ENCODE measurements at regions not wholly inside any gene's neighbourhood (a gene's known extent, or its start where the extent isn't known, plus 50 kb on each side); places are given as distances from the start of the nearest gene placed in this dataset.

DNA sequence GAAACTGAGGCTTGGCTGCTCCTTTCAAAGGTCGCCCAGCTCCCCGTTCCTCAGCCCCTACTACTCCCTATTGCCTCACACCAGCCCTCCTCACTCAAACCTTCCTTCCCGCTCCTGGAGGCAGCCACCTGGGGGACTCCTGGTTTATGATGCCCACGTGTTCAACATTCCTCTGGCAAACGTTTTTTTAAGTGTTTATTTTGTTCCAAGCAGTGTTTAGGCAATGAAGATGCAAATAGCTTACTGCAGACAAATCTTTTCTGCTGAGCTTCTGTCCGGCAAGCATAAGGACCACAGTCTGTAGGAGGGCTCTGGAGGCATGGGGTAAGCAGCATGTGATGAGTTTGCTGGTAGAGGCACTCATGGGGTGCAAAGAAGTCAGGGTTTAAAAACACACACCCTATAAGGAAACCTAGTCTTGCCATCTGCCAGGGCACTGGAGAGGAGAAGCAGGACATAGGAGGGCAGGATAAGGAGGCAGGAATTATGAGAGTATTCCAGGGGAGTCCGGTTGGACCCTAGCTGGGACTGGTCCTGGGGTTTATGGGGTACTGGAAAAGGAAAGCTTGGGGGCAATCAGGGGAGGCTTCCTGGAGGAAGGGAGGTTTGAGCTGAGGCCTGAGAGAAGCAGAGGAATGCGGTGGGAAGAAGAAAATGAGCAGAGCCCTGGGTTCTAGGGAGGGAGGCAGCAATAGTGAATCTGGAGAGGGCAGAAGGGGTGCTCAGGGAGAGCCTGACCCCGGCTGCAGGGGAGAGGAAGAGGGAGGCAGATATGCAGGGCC is 123.3 kb downstream of the NCOR2 start:
- DNase-seq (ENCODE audit: low spot score) = no peak
- Mint-ChIP-seq H3K27me3 (ENCODE audit: insufficient read depth) (no peaks in the 10 kb centered on the region), H3K9me3 (no peaks in the 10 kb centered on the region), H3K4me1 (ENCODE audit: low read depth) (no peaks in the 10 kb centered on the region), H3K4me3 (no peak overlapping the region), H3K36me3 (ENCODE audit: low read depth) (peaks cover 14% of the 10 kb centered on the region), H3K27ac (no peak overlapping the region)
- intact Hi-C loops (cut with micrococcal nuclease) = no loop called here

DNA sequence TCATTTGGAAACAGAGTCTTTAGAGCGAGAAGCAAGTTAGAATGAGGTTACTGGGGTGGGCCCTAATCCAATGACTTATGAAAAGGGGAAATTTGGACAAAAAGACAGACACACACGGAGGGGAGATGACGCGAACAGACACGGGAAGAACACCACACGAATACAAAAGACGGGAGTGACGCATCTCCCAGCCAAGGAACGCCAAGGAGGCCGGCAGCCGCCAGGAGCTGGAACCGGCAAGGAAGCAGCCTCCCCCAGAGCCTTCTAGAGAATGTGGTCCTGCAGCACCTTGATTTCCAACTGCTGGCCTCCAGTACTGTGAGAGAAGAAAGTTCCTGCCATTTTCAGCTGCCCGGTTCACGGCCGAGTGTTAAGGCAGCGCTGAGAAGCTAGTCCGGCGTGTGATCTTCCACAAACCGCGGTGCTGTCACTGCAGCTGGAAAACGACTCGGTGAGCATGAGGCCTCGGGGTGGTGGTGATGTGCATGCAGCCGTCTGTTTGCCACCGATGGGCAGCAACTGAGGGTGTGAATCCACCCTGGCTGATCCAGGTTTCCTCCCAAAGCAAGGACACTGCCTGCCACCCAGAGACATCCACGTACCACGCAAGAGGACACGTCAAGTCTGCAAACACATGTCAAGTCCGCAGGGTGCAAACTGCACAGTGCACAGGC is 124.5 kb downstream of the NCOR2 start:
- intact Hi-C loops (cut with micrococcal nuclease) = no loop called here

DNA sequence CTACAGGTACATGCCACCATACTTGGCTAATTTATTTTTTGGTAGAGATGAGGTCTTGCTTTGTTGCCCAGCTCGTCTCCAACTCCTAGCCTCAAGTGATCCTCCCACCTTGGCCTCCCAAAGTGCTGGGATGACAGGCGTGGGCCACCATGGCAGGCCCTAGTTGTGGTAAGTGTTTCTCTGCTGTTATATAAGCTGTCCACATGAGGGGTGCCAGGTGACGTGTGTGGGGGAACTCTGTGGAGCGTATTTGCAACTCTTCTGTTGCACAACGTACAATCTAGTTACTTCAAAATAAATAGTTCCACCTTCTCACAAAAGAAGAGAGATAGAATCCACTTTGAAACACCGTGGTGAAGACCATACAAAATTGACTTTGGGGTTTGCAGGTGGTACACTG is 125.1 kb downstream of the NCOR2 start:
- no peak for DNase-seq (ENCODE audit: low spot score)
- H3K36me3 Mint-ChIP-seq (ENCODE audit: low read depth) = peaks cover 10% of the 10 kb centered on the region
- no peaks in the 10 kb centered on the region for H3K9me3 Mint-ChIP-seq
- H3K4me3 Mint-ChIP-seq = no peak overlapping the region
- intact Hi-C loops (cut with micrococcal nuclease) = no loop called here
- no peak overlapping the region for H3K27ac Mint-ChIP-seq
- H3K4me1 Mint-ChIP-seq (ENCODE audit: low read depth) = no peaks in the 10 kb centered on the region
- no peaks in the 10 kb centered on the region for H3K27me3 Mint-ChIP-seq (ENCODE audit: insufficient read depth)

More for the DNA sequence above, 124.5 kb downstream of the NCOR2 start:
- Mint-ChIP-seq H3K4me3 (no peak overlapping the region), H3K36me3 (ENCODE audit: low read depth) (peaks cover 10% of the 10 kb centered on the region), H3K9me3 (no peaks in the 10 kb centered on the region), H3K27me3 (ENCODE audit: insufficient read depth) (no peaks in the 10 kb centered on the region), H3K27ac (no peak overlapping the region), H3K4me1 (ENCODE audit: low read depth) (no peaks in the 10 kb centered on the region)
- DNase-seq (ENCODE audit: low spot score) = no peak

DNA sequence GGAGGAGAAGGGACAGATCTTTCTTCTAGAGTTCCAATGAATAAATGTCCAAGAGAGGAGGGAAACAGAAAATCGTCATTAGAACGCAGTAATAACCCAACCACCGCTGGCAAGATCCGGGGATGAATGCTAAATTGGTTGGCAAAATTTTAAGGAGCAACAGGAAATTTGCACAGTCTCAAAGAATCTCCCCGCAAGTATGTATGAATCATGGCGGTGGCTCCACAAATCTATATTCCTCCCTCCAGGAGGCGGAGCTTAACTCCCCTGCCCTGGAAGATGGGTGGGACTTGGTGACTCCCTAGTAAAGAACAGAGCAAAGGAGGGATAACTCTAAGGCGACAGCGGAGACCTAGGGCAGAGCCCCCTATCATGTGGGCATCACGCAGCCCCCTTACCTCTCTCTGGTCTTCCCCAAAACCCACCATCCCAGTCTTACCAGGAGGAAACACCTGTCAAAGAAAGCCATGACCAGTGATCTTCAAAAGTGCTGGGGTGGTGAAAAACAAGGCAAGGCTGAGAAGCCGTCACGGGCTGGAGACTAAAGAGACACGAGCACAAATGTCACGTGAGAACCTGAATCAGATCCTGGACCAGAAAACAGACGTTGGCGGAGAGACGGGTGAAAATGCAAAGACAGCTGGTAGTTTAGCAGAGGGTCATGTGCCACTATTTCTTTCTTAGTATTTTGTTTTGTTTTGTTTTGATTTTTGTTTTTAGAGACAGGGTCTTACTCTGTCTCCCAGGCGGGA is 125.8 kb downstream of the NCOR2 start:
- no peaks in the 10 kb centered on the region for H3K4me1 Mint-ChIP-seq (ENCODE audit: low read depth)
- DNase-seq (ENCODE audit: low spot score) = no peak
- H3K4me3 Mint-ChIP-seq = no peak overlapping the region
- H3K27ac Mint-ChIP-seq = no peak overlapping the region
- no peaks in the 10 kb centered on the region for H3K27me3 Mint-ChIP-seq (ENCODE audit: insufficient read depth)
- H3K36me3 Mint-ChIP-seq (ENCODE audit: low read depth) = peaks cover 10% of the 10 kb centered on the region
- H3K9me3 Mint-ChIP-seq = no peaks in the 10 kb centered on the region
- intact Hi-C loops (cut with micrococcal nuclease) = no loop called here

DNA sequence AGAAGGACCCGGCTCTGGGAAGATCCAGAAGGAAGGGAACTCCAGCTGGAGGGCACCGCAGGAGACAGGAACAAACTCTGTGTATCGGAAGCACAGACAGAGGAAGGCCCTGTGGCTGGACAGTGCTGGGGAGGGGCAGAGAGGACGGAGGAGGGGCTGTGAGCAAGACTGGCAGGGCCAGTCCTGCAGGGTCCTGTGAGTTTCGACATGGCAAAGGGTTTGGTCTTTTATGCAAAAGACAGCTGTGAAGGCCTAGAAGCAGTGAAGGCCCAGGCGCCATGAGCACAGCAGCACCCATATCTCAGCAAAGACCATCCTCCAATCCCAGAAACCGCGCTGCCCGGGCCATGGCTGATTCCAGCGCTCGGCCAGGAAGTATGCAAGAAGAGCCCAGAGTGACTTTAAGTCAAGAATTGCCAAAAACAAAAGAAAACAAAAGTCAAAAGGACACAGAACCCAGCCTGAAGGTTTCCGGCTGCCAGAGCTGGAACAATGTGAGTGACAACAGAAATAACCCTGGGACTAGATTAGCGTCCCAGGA is 126.5 kb downstream of the NCOR2 start:
- no peak for DNase-seq (ENCODE audit: low spot score)
- H3K4me1 Mint-ChIP-seq (ENCODE audit: low read depth) = no peaks in the 10 kb centered on the region
- H3K27ac Mint-ChIP-seq = no peak overlapping the region
- no peaks in the 10 kb centered on the region for H3K27me3 Mint-ChIP-seq (ENCODE audit: insufficient read depth)
- intact Hi-C loops (cut with micrococcal nuclease) = no loop called here
- peaks cover 10% of the 10 kb centered on the region for H3K36me3 Mint-ChIP-seq (ENCODE audit: low read depth)
- H3K4me3 Mint-ChIP-seq = no peak overlapping the region
- H3K9me3 Mint-ChIP-seq = no peaks in the 10 kb centered on the region

DNA sequence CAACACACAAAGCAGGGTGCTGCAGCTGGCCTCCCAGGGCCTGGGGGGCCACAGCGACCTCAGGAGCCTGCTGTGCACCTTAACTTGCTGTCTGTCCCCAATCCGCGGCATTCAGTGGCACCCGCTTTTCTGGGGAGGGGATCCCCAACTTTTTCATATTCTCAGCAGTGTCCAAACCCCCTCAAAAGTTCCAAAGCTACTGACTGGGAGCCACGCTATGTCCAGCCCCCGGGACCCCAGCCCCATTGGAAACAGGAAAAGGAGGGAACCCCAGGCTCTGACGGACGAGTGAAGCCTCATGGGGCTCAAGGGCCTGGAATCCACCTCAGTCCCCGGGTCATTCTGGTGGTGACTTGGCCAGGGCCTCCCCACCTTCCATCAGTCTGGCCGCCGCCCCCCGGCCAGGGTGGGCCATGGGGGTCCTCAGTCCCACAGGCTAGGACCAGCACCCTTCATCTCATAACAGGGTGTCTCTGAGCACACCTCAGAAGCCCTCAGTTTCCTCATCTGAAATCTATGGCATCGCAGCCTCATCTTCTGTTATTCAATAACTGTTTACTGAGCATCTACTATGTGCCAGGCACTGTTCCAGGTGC is 127.3 kb downstream of the NCOR2 start:
- no peak overlapping the region for H3K4me3 Mint-ChIP-seq
- no peaks in the 10 kb centered on the region for H3K9me3 Mint-ChIP-seq
- H3K4me1 Mint-ChIP-seq (ENCODE audit: low read depth) = no peaks in the 10 kb centered on the region
- H3K27ac Mint-ChIP-seq = no peak overlapping the region
- peaks cover 10% of the 10 kb centered on the region for H3K36me3 Mint-ChIP-seq (ENCODE audit: low read depth)
- intact Hi-C loops (cut with micrococcal nuclease) = no loop called here
- no peaks in the 10 kb centered on the region for H3K27me3 Mint-ChIP-seq (ENCODE audit: insufficient read depth)
- DNase-seq (ENCODE audit: low spot score) = no peak

DNA sequence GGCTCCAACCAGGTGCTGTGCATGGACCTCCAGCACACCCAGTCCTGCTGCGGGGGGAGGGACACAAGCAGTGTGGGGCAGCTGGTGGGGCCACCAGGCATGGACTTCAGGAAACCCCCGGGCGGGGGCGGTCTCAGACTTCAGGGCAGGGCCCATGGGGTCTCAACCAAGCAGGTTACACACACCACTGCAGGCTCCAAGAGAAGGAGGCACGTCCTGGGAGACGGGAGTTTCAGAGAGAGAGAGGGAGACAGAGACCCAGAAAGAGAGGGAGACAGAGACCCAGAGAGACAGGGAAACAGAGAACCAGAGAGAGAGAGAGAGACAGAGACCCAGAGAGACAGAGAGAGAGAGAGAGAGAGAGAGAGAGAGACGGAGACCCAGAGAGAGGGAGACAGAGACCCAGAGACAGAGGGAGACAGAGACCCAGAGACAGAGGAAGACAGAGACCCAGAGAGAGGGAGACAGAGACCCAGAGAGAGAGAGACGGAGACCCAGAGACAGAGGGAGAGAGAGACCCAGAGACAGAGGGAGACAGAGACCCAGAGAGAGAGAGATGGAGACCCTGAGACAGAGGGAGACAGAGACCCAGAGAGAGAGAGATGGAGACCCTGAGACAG is 128.9 kb downstream of the NCOR2 start:
- H3K27me3 Mint-ChIP-seq (ENCODE audit: insufficient read depth) = no peaks in the 10 kb centered on the region

DNA sequence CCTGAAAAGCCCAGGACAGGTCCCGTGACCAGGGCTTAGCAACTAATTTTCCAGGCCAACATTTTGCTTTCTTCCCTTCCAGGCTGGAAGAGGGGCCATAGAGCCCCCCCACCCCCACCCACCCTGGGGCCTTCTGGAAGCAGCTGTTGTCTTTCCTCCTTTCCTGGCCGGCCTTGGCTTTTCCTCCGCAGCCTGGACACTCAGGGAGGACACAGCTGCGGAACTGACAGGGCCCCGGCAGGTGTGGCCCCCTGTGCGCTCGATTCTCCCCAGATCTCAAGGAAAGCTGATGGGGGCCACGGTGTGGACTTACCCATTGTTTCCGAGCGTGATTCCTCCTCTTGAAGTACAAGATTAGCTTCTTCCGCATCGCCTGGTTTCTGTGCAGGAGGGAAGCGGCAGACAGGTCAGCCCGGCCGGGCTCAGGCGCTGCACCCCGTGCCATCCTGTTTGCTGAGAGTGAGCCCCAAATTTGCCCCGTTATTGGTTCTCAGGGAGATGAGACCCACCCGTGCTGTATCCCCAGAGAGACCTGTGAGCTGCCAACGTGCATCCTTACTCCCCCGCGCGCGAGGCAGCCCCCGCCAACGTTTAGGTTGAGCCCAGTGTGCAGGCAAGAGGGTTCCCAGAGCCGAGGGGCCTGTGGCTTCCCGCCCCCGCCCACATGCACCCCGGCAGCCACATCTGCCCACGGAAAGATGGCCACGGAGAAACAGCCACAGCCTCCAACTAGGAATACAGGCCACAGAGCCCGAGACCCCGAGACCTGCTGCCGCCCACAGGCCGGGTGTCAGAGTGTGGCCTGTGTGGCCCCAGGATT is 129.6 kb downstream of the NCOR2 start:
- intact Hi-C loops (cut with micrococcal nuclease) = no loop called here
- no peaks in the 10 kb centered on the region for H3K4me1 Mint-ChIP-seq (ENCODE audit: low read depth)
- no peaks in the 10 kb centered on the region for H3K27me3 Mint-ChIP-seq (ENCODE audit: insufficient read depth)
- no peak overlapping the region for H3K4me3 Mint-ChIP-seq
- no peak overlapping the region for H3K27ac Mint-ChIP-seq
- peaks cover 5% of the 10 kb centered on the region for H3K36me3 Mint-ChIP-seq (ENCODE audit: low read depth)
- DNase-seq (ENCODE audit: low spot score) = no peak
- H3K9me3 Mint-ChIP-seq = no peaks in the 10 kb centered on the region

More for the DNA sequence above, 128.9 kb downstream of the NCOR2 start:
- Mint-ChIP-seq H3K9me3 (no peaks in the 10 kb centered on the region), H3K27ac (no peak overlapping the region), H3K4me3 (no peak overlapping the region), H3K36me3 (ENCODE audit: low read depth) (peaks cover 5% of the 10 kb centered on the region), H3K4me1 (ENCODE audit: low read depth) (no peaks in the 10 kb centered on the region)
- intact Hi-C loops (cut with micrococcal nuclease) = no loop called here
- no peak for DNase-seq (ENCODE audit: low spot score)

DNA sequence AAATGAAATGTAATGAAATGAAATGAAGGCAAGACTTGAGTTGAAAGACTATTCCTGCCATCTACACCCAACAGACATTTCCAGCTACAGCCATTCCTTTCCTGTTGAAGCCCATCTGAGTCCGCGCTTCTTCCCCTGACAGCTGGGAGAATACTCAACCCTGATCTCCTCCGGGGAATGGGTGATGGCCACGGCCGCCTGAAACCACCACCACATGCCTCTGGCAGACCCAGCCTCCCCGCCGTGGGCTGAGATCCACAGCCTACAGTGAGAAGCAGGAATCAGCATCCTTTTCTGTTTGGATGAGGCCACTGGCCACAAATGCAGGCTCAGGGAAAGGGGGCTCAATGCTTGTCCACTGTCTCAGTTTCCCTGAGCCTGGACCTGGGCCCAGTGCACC is 130.3 kb downstream of the NCOR2 start:
- no peaks in the 10 kb centered on the region for H3K27me3 Mint-ChIP-seq (ENCODE audit: insufficient read depth)
- no peak overlapping the region for H3K4me3 Mint-ChIP-seq
- intact Hi-C loops (cut with micrococcal nuclease) = no loop called here
- peaks cover 1% of the 10 kb centered on the region for H3K36me3 Mint-ChIP-seq (ENCODE audit: low read depth)
- H3K27ac Mint-ChIP-seq = no peak overlapping the region
- DNase-seq (ENCODE audit: low spot score) = no peak
- no peaks in the 10 kb centered on the region for H3K4me1 Mint-ChIP-seq (ENCODE audit: low read depth)
- H3K9me3 Mint-ChIP-seq = no peaks in the 10 kb centered on the region

DNA sequence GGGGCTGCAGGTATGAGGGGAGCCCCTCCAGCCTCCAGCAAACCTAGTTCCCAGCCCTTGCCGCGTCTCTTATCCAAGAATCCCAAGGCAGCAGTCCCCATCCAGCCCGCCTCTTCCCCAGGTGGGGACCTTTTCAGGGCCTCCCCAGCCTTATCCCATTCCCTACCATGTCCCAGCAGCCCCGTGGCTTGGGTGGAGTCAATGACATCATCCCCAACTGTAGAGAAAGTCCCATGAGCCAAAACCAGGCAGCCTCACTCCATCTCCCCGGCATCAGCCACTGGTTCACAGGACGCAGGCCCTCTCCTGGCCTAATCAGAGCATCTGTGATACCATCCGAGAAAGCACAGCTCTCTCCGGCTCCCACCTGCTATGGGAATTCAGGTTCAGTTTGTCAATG is 131.0 kb downstream of the NCOR2 start:
- H3K27ac Mint-ChIP-seq = no peak overlapping the region
- no peak overlapping the region for H3K4me3 Mint-ChIP-seq
- peaks cover 3% of the 10 kb centered on the region for H3K9me3 Mint-ChIP-seq
- peaks cover 3% of the 10 kb centered on the region for H3K36me3 Mint-ChIP-seq (ENCODE audit: low read depth)
- DNase-seq (ENCODE audit: low spot score) = no peak
- intact Hi-C loops (cut with micrococcal nuclease) = no loop called here
- H3K27me3 Mint-ChIP-seq (ENCODE audit: insufficient read depth) = no peaks in the 10 kb centered on the region
- H3K4me1 Mint-ChIP-seq (ENCODE audit: low read depth) = no peaks in the 10 kb centered on the region

DNA sequence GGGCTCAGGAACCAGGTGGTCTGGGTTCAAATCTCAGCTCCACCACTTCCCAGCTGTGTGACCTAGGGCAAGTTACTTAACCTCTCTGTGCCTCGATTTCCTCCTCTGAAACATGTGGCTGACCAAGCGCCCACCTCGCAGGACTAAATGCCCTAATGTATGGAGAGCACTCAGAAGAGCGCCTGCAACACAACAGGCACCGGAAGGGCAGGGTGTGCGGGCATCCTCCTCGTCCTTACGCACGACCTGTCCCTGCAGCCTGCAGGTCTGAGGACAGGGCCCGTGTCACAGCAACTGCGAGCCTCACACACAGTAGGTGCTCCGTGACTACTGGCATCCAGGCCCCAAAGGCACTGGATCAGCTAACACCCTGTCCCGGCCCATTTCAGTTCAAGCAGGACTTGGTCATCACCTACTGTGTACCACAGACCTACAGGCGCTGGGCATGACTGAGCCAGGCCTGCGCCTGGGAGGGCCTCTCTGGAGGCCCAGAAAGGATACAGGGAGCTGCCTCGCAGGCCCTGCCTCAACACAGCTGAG is 131.5 kb downstream of the NCOR2 start:
- H3K27me3 Mint-ChIP-seq (ENCODE audit: insufficient read depth) = no peaks in the 10 kb centered on the region
- no peak overlapping the region for H3K4me3 Mint-ChIP-seq
- no peak for DNase-seq (ENCODE audit: low spot score)
- intact Hi-C loops (cut with micrococcal nuclease) = no loop called here
- H3K9me3 Mint-ChIP-seq = peaks cover 3% of the 10 kb centered on the region
- H3K4me1 Mint-ChIP-seq (ENCODE audit: low read depth) = no peaks in the 10 kb centered on the region
- peak overlapping the region; percentile 13 for H3K27ac Mint-ChIP-seq
- peaks cover 7% of the 10 kb centered on the region for H3K36me3 Mint-ChIP-seq (ENCODE audit: low read depth)
